ENCODE measurements at regions not wholly inside any gene's neighbourhood (a gene's known extent, or its start where the extent isn't known, plus 50 kb on each side); places are given as distances from the start of the nearest gene placed in this dataset.

GRCh38 chr9:117873664-117874063 lies 169.5 kb downstream of the TLR4 start:
- ChIA-PET CTCF (no interaction called here), POLR2A (no interaction called here)
- H3K9me3 ChIP-seq = no peaks in the 10 kb centered on the region
- DNase-seq (ENCODE audit: low read depth in 1 of 2, low spot score in 1 of 2) = no peak
- TF ChIP-seq RAD21 (conservative IDR thresholded peaks at IDR 0.05 in 1 of 2, IDR thresholded peaks at IDR 0.05 in 1 of 2) = no peak
- no peak for TF ChIP-seq NR3C1 (IDR thresholded peaks at IDR 0.05)
- TF ChIP-seq JUN (IDR thresholded peaks at IDR 0.05) = no peak
- TF ChIP-seq HES2 (IDR thresholded peaks at IDR 0.05) = no peak
- H3K27ac ChIP-seq = no peak overlapping the region
- H3K4me1 ChIP-seq = no peaks in the 10 kb centered on the region
- no peak for FAIRE-seq
- under 1% methylated on average over 5 of the region's 5 CpGs for WGBS (ENCODE audit: missing lambda C conversion rate)
- no peak overlapping the region for H3K4me2 ChIP-seq
- ATAC-seq = no peak
- no peak overlapping the region for H3K4me3 ChIP-seq

- Histone ChIP-seq H3K4me3 (no peak overlapping the region), H3K27ac (no peak overlapping the region), H3K4me1 (no peaks in the 10 kb centered on the region), H3K9me3 (no peaks in the 10 kb centered on the region), H3K4me2 (no peak overlapping the region)
- FAIRE-seq (no peak), DNase-seq (ENCODE audit: low read depth in 1 of 2, low spot score in 1 of 2) (no peak), ATAC-seq (no peak)
- POLR2A ChIA-PET = no interaction called here
- CTCF ChIA-PET = no interaction called here
- no peak for TF ChIP-seq HEYL (CRISPR knock-in tag; IDR thresholded peaks at IDR 0.05)
- TF ChIP-seq EHF (CRISPR knock-in tag; IDR thresholded peaks at IDR 0.05) = no peak
- TF ChIP-seq RAD21 (conservative IDR thresholded peaks at IDR 0.05 in 1 of 2, IDR thresholded peaks at IDR 0.05 in 1 of 2) = no peak
- no peak for TF ChIP-seq EP300 (IDR thresholded peaks at IDR 0.05)
- TF ChIP-seq EHMT2 (IDR thresholded peaks at IDR 0.05; ENCODE audit: low read depth) = no peak
- no peak for TF ChIP-seq TFCP2L1 (CRISPR knock-in tag; IDR thresholded peaks at IDR 0.05)
- TF ChIP-seq BHLHE40 (IDR thresholded peaks at IDR 0.05; ENCODE audit: low read depth, low read length) = no peak
- TF ChIP-seq GATA3 (IDR thresholded peaks at IDR 0.05; ENCODE audit: borderline replicate concordance) = no peak
- TF ChIP-seq FOSB (CRISPR knock-in tag; IDR thresholded peaks at IDR 0.05) = no peak
- no peak for TF ChIP-seq FOSL2 (IDR thresholded peaks at IDR 0.05)
- no peak for TF ChIP-seq FOSL2 (CRISPR knock-in tag; IDR thresholded peaks at IDR 0.05)
- no peak for TF ChIP-seq NPAS2 (CRISPR knock-in tag; IDR thresholded peaks at IDR 0.05; ENCODE audit: borderline replicate concordance)
- no peak for TF ChIP-seq NR3C1 (IDR thresholded peaks at IDR 0.05)
- WGBS (ENCODE audit: missing lambda C conversion rate) = 3% methylated on average over 2 of the region's 2 CpGs
Measured at GRCh38 chr9:117875886-117876285, 171.7 kb downstream of the TLR4 start.

GRCh38 chr9:117882171-117882570 lies 178.0 kb downstream of the TLR4 start:
- Histone ChIP-seq H3K27ac (no peak overlapping the region), H3K4me1 (no peaks in the 10 kb centered on the region), H3K4me3 (no peak overlapping the region), H3K9me3 (no peaks in the 10 kb centered on the region), H3K4me2 (no peak overlapping the region)
- WGBS (ENCODE audit: missing lambda C conversion rate) = 19% methylated on average over 4 of the region's 4 CpGs
- ChIA-PET CTCF (interaction anchor here (0.6 kb wide), 1 partner anchor 11 kb away, joined by 3 read pairs; no protein-coding TSS in a partner anchor), POLR2A (no interaction called here)
- DNase-seq (ENCODE audit: low read depth in 1 of 2, low spot score in 1 of 2) (no peak), FAIRE-seq (no peak), ATAC-seq (no peak)
- TF ChIP-seq NFE2L2 (conservative IDR thresholded peaks at IDR 0.05; ENCODE audit: low read length) = no peak

GRCh38 chr9:117886616-117887015 lies 182.4 kb downstream of the TLR4 start:
- POLR2A ChIA-PET = no interaction called here
- CTCF ChIA-PET = no interaction called here
- WGBS (ENCODE audit: missing lambda C conversion rate) = 0% methylated on average over 2 of the region's 2 CpGs

GRCh38 chr9:117887383-117887782 lies 183.2 kb downstream of the TLR4 start:
- CTCF ChIA-PET = interaction anchor here (0.5 kb wide), 1 partner anchor 215 kb away, joined by 4 read pairs; no protein-coding TSS in a partner anchor
- ATAC-seq = no peak
- Histone ChIP-seq H3K9me3 (no peaks in the 10 kb centered on the region), H3K4me2 (no peak overlapping the region), H3K4me1 (no peaks in the 10 kb centered on the region), H3K4me3 (no peak overlapping the region), H3K27ac (no peak overlapping the region)
- DNase-seq (ENCODE audit: low read depth in 1 of 2, low spot score in 1 of 2) = no peak
- POLR2A ChIA-PET = no interaction called here
- 2% methylated on average over 2 of the region's 2 CpGs for WGBS (ENCODE audit: missing lambda C conversion rate)
- TF ChIP-seq HEYL (CRISPR knock-in tag; IDR thresholded peaks at IDR 0.05) = no peak
- TF ChIP-seq BHLHE40 (IDR thresholded peaks at IDR 0.05; ENCODE audit: low read depth, low read length) = no peak
- no peak for TF ChIP-seq EHMT2 (IDR thresholded peaks at IDR 0.05; ENCODE audit: low read depth)
- no peak for TF ChIP-seq POLR2A (IDR thresholded peaks at IDR 0.05; ENCODE audit: low read length)
- TF ChIP-seq, protein P1, sequence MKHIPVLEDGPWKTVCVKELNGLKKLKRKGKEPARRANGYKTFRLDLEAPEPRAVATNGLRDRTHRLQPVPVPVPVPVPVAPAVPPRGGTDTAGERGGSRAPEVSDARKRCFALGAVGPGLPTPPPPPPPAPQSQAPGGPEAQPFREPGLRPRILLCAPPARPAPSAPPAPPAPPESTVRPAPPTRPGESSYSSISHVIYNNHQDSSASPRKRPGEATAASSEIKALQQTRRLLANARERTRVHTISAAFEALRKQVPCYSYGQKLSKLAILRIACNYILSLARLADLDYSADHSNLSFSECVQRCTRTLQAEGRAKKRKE (CRISPR knock-in tag; IDR thresholded peaks at IDR 0.05; ENCODE audit: low read depth) = no peak
- no peak for TF ChIP-seq NR3C1 (IDR thresholded peaks at IDR 0.05)
- TF ChIP-seq RNF2 (IDR thresholded peaks at IDR 0.05; ENCODE audit: borderline replicate concordance, low read depth) = no peak
- no peak for TF ChIP-seq FOSB (CRISPR knock-in tag; IDR thresholded peaks at IDR 0.05)
- TF ChIP-seq RCOR1 (IDR thresholded peaks at IDR 0.05; ENCODE audit: low read depth, low read length) = no peak
- no peak for TF ChIP-seq NPAS2 (CRISPR knock-in tag; IDR thresholded peaks at IDR 0.05; ENCODE audit: borderline replicate concordance)
- FAIRE-seq = no peak

More at GRCh38 chr9:117886616-117887015, 182.4 kb downstream of the TLR4 start:
- Histone ChIP-seq H3K27ac (no peak overlapping the region), H3K4me2 (no peak overlapping the region), H3K4me1 (no peaks in the 10 kb centered on the region), H3K9me3 (no peaks in the 10 kb centered on the region), H3K4me3 (no peak overlapping the region)
- no peak for DNase-seq (ENCODE audit: low read depth in 1 of 2, low spot score in 1 of 2)
- no peak for ATAC-seq
- FAIRE-seq = no peak
- TF ChIP-seq MYC (IDR thresholded peaks at IDR 0.05; ENCODE audit: borderline replicate concordance, low read length) = no peak

All from A549 (cell line).